IPS-18a (cell line): ENCODE measurements at regions not wholly inside any gene's neighbourhood (a gene's known extent, or its start where the extent isn't known, plus 50 kb on each side); places are given as distances from the start of the nearest gene placed in this dataset.

Source experiments
- H3K27ac ChIP-seq: one replicate; pipeline ENCODE4 v1.5.1; 2013; ENCODE audit warnings: low read length
- H3K27me3 ChIP-seq: one replicate; pipeline ENCODE4 v1.6.1; 2013; ENCODE audit warnings: mild to moderate bottlenecking, low read length; ENCODE audit not compliant: control insufficient read depth, insufficient read depth
- H3K36me3 ChIP-seq: one replicate; pipeline ENCODE4 v1.6.1; 2013; ENCODE audit warnings: low read depth, low read length; ENCODE audit not compliant: control insufficient read depth
- H3K4me1 ChIP-seq: one replicate; pipeline ENCODE4 v1.6.1; 2013; ENCODE audit warnings: low read depth, low read length; ENCODE audit not compliant: control insufficient read depth
- H3K4me3 ChIP-seq: one replicate; pipeline ENCODE4 v1.5.1; 2013; ENCODE audit warnings: low read length
- H3K9ac ChIP-seq: one replicate; pipeline ENCODE4 v1.6.1; 2013; ENCODE audit warnings: mild to moderate bottlenecking, low read length, moderate library complexity
- H3K9me3 ChIP-seq: one replicate; pipeline ENCODE4 v1.6.1; 2013; ENCODE audit warnings: low read depth, low read length; ENCODE audit not compliant: control insufficient read depth

GRCh38 chr17:52744179-52744578 lies 585.7 kb upstream of the CA10 start:
- Histone ChIP-seq H3K9me3 (no peaks in the 10 kb centered on the region), H3K9ac (no peak overlapping the region), H3K27ac (no peak overlapping the region), H3K36me3 (no peaks in the 10 kb centered on the region), H3K27me3 (no peaks in the 10 kb centered on the region), H3K4me1 (no peaks in the 10 kb centered on the region), H3K4me3 (no peak overlapping the region)

GRCh38 chr17:52740006-52740405 lies 581.5 kb upstream of the CA10 start:
- Histone ChIP-seq H3K27me3 (no peaks in the 10 kb centered on the region), H3K4me1 (no peaks in the 10 kb centered on the region), H3K9ac (no peak overlapping the region), H3K27ac (no peak overlapping the region), H3K4me3 (no peak overlapping the region), H3K36me3 (no peaks in the 10 kb centered on the region), H3K9me3 (no peaks in the 10 kb centered on the region)

GRCh38 chr17:52738791-52739190 lies 580.3 kb upstream of the CA10 start:
- Histone ChIP-seq H3K36me3 (no peaks in the 10 kb centered on the region), H3K27ac (no peak overlapping the region), H3K27me3 (no peaks in the 10 kb centered on the region), H3K4me3 (no peak overlapping the region), H3K9me3 (no peaks in the 10 kb centered on the region), H3K4me1 (no peaks in the 10 kb centered on the region), H3K9ac (no peak overlapping the region)

- no peaks in the 10 kb centered on the region for H3K9me3 ChIP-seq
- no peaks in the 10 kb centered on the region for H3K27me3 ChIP-seq
- no peaks in the 10 kb centered on the region for H3K4me1 ChIP-seq
These were observed 578.6 kb upstream of the CA10 start for GRCh38 chr17:52737071-52737470.

GRCh38 chr17:52732841-52733240 lies 574.3 kb upstream of the CA10 start:
- Histone ChIP-seq H3K36me3 (no peaks in the 10 kb centered on the region), H3K4me3 (no peak overlapping the region), H3K9ac (no peak overlapping the region), H3K27me3 (no peaks in the 10 kb centered on the region), H3K9me3 (no peaks in the 10 kb centered on the region), H3K4me1 (no peaks in the 10 kb centered on the region), H3K27ac (no peak overlapping the region)

More at GRCh38 chr17:52737071-52737470, 578.6 kb upstream of the CA10 start:
- Histone ChIP-seq H3K27ac (no peak overlapping the region), H3K36me3 (no peaks in the 10 kb centered on the region), H3K9ac (no peak overlapping the region), H3K4me3 (no peak overlapping the region)

- H3K4me1 ChIP-seq, result no peaks in the 10 kb centered on the region
- no peaks in the 10 kb centered on the region for H3K27me3 ChIP-seq
- H3K9me3 ChIP-seq, result no peaks in the 10 kb centered on the region
- H3K36me3 ChIP-seq, result no peaks in the 10 kb centered on the region
- H3K9ac ChIP-seq, result no peak overlapping the region
- H3K27ac ChIP-seq, result no peak overlapping the region
- H3K4me3 ChIP-seq, result no peak overlapping the region
These were observed 566.1 kb upstream of the CA10 start for GRCh38 chr17:52724578-52724977.

GRCh38 chr17:52721910-52722309 lies 563.4 kb upstream of the CA10 start:
- Histone ChIP-seq H3K27me3 (no peaks in the 10 kb centered on the region), H3K4me1 (no peaks in the 10 kb centered on the region), H3K9ac (no peak overlapping the region), H3K27ac (no peak overlapping the region), H3K36me3 (no peaks in the 10 kb centered on the region), H3K4me3 (no peak overlapping the region), H3K9me3 (no peaks in the 10 kb centered on the region)

GRCh38 chr17:52710363-52710901 lies 551.9 kb upstream of the CA10 start:
- no peak overlapping the region for H3K9ac ChIP-seq
- H3K27ac ChIP-seq, result no peak overlapping the region
- H3K36me3 ChIP-seq, result no peaks in the 10 kb centered on the region
- no peaks in the 10 kb centered on the region for H3K4me1 ChIP-seq
- H3K27me3 ChIP-seq, result no peaks in the 10 kb centered on the region
- no peak overlapping the region for H3K4me3 ChIP-seq
- no peaks in the 10 kb centered on the region for H3K9me3 ChIP-seq

- Histone ChIP-seq H3K36me3 (no peaks in the 10 kb centered on the region), H3K27ac (no peak overlapping the region), H3K9me3 (no peaks in the 10 kb centered on the region), H3K4me1 (no peaks in the 10 kb centered on the region), H3K27me3 (no peaks in the 10 kb centered on the region), H3K4me3 (no peak overlapping the region), H3K9ac (no peak overlapping the region)
These were observed 551.2 kb upstream of the CA10 start for GRCh38 chr17:52709724-52710123.

- Histone ChIP-seq H3K27me3 (no peaks in the 10 kb centered on the region), H3K9me3 (no peaks in the 10 kb centered on the region), H3K9ac (no peak overlapping the region), H3K27ac (no peak overlapping the region), H3K4me3 (no peak overlapping the region), H3K4me1 (no peaks in the 10 kb centered on the region), H3K36me3 (no peaks in the 10 kb centered on the region)
These were observed 537.8 kb upstream of the CA10 start for GRCh38 chr17:52696362-52696761.

- Histone ChIP-seq H3K36me3 (no peaks in the 10 kb centered on the region), H3K9me3 (no peaks in the 10 kb centered on the region), H3K27ac (no peak overlapping the region), H3K27me3 (no peaks in the 10 kb centered on the region), H3K4me1 (no peaks in the 10 kb centered on the region), H3K4me3 (no peak overlapping the region), H3K9ac (no peak overlapping the region)
These were observed 527.6 kb upstream of the CA10 start for GRCh38 chr17:52686140-52686539.

- Histone ChIP-seq H3K4me3 (no peak overlapping the region), H3K9ac (no peak overlapping the region), H3K27me3 (no peaks in the 10 kb centered on the region), H3K4me1 (no peaks in the 10 kb centered on the region), H3K27ac (no peak overlapping the region), H3K9me3 (no peaks in the 10 kb centered on the region), H3K36me3 (no peaks in the 10 kb centered on the region)
These were observed 523.0 kb upstream of the CA10 start for GRCh38 chr17:52681480-52681879.
